ENCODE measurements at regions not wholly inside any gene's neighbourhood (a gene's known extent, or its start where the extent isn't known, plus 50 kb on each side); places are given as distances from the start of the nearest gene placed in this dataset.
A peak's percentile ranks its signal among the peaks of the same experiment; 100 is the strongest.

DNA sequence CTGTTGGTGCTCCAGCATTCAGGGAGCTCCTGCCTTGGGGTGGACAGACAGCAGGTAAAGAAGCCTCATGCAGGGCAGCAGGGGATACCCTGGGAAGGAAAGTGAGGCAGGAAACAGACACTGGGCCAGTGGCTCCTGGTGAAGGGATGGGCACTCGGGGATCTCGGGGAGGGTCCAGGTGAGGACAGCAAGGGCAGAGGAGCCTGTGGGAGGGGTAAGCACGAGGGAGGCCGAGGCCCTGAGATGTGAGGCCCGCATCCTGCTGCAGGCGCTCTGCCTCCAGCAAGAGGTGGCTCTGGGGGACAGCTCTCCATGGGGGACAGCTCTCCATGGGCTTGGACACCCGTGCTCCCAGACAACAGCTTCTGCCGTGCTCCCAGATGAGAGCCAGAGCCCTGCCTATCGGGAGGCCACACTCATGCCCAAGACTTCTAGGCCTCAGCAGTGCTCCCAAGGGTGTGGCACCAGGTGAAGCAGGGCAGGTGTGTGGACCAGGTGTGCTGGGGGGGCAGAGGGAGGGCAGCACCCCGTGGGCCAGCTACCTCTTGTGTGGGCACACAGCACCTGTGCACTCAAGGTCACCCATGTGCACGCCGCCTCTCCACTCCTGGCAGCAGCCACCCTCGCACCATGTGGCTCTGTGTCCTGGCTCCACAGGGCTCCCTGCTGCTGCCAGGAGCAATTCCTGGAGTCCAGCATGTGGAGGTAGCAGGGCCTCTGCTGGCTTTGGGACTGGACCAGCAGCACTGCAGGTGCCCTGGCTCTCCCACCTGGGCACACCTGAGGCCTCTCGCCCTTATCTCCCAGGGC lies 93.6 kb upstream of the INSIG1 start:
- TF ChIP-seq, protein P1, sequence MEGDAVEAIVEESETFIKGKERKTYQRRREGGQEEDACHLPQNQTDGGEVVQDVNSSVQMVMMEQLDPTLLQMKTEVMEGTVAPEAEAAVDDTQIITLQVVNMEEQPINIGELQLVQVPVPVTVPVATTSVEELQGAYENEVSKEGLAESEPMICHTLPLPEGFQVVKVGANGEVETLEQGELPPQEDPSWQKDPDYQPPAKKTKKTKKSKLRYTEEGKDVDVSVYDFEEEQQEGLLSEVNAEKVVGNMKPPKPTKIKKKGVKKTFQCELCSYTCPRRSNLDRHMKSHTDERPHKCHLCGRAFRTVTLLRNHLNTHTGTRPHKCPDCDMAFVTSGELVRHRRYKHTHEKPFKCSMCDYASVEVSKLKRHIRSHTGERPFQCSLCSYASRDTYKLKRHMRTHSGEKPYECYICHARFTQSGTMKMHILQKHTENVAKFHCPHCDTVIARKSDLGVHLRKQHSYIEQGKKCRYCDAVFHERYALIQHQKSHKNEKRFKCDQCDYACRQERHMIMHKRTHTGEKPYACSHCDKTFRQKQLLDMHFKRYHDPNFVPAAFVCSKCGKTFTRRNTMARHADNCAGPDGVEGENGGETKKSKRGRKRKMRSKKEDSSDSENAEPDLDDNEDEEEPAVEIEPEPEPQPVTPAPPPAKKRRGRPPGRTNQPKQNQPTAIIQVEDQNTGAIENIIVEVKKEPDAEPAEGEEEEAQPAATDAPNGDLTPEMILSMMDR (IDR thresholded peaks at IDR 0.05), result no peak
- TF ChIP-seq POLR2A (IDR thresholded peaks at IDR 0.05), result no peak
- DNase-seq (ENCODE audit: low spot score in 2 of 2), result peak in 1 of 2 donors; percentile 85
- intact Hi-C loops (cut with DNase I; ENCODE audit: low total_unique reads), result no loop called here
- no peak overlapping the region for H3K4me3 ChIP-seq (ENCODE audit: low read depth, poor library complexity, severe bottlenecking)
- 87 to 89% methylated on average over 10 to 14 of the region's 14 CpGs for WGBS, 2 donors

DNA sequence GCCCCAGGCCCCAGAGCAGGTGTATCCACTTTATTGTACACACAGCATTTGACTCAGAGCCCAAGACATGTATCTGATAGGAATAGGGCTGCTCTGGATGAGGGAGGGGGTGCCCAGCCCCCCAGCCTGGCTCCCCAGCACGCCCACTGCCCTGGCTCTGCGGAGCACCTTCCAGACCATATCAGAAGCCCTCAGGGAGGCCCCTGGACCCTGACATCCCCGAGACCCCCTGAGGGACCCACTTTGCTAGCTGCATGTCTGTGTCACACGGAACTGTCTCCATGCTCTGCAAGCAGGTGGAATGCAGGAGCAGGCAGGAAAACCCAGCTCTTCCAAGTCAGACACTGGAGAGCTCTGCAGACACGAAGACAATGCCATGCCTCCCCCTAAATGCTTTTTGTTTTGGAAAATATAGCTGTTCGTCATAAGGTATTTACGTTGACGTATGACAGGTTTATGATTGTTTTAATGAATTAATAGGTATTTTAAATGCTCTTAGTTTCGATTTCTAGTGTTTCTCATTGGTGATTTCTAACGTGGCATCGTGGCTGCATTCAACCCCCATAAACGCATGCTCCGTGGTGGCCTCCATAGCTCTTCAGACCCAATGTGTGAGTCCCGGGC lies 92.8 kb upstream of the INSIG1 start:
- peak in 1 of 2 donors; percentile 72 for DNase-seq (ENCODE audit: low spot score in 2 of 2)
- TF ChIP-seq, protein P1 (IDR thresholded peaks at IDR 0.05), result no peak
- TF ChIP-seq POLR2A (IDR thresholded peaks at IDR 0.05), result no peak
- intact Hi-C loops (cut with DNase I; ENCODE audit: low total_unique reads), result no loop called here
- no peak overlapping the region for H3K4me3 ChIP-seq (ENCODE audit: low read depth, poor library complexity, severe bottlenecking)
- WGBS, 2 donors, result 57 to 74% methylated on average over 14 of the region's 14 CpGs

DNA sequence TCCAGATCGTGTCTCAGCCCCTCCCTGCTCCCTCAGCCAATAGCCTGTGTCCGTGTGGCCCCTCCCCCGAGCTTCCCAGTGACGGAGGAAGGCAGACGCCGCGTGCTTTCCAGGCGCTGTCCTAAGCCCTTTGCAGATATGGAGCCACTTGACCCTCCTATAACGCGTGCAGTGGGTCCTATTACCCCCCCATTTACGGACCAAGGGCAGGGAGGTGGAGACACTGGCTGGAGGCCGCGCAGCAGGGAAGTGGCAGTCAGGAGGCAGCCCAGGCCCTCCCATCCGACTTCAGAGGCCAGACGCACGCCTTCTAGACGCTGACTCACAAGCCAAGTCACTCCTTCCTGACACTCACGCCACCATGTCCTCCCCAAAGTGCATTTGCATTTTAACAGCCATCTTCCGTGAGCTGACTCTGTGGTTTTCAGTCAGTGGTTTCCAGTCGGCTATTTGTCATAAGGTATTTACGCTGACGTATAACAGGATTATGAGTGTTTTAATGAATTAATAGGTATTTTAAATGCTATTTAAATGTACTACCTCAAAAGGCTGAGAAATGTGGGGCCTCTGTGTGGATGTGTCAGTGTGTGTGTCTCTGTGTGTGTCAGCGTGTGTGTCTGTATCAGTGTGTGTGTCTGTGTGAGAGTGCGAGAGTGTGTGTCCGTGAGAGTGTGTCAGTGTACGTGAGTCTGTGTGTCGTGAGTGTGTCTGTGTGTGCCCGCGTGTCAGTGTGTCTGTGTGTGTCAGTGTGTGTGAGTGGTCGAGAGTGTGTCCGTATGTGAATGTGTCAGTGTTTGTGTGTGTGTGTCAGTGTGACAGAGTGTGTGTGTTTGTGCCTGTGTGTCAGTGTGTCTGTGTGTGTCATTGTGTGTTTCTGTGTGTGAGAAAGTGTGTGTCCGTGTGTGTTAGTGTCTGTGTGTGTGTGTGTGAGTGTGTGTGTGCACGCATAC lies 92.0 kb upstream of the INSIG1 start:
- peak; percentile 84 to 96 for DNase-seq (ENCODE audit: low spot score in 2 of 2)
- H3K4me3 ChIP-seq (ENCODE audit: low read depth, poor library complexity, severe bottlenecking), result peak overlapping the region; percentile 3
- TF ChIP-seq POLR2A (IDR thresholded peaks at IDR 0.05), result no peak
- TF ChIP-seq, protein P1 (IDR thresholded peaks at IDR 0.05), result no peak
- intact Hi-C loops (cut with DNase I; ENCODE audit: low total_unique reads), result no loop called here
- 54 to 58% methylated on average over 33 of the region's 33 CpGs for WGBS, 2 donors

DNA sequence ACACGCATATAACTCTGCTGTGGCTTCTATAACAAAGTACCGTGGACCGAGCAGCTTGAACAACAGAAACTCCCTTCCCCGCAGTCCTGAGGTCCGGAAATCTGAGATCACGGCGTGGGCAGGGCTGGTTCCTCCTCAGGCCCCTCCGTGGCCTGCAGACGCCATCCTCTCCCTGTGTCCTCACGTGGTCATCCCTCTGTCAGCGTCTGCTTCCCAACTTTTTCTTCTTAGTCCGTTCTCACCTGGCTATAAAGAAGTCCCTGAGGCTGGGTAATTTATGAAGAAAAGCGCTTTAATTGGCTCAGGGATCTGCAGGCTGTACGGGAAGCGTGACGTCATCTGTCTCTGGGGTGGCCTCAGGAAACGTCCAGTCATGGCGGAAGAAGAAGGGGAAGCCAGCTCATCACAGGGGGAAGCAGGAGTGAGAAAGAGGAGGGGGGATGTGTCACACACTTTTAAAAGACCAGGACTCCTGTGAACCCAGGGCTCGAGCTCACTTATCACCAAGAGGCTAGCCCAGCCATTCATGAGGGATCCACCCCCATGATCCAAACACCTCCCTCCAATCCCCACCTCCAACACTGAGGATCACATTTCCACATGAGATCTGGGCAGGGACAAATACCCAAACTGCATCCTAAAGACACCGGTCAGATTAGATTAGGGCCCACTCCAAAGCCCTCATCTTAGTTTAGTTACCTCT lies 91.2 kb upstream of the INSIG1 start:
- TF ChIP-seq, protein P1 (IDR thresholded peaks at IDR 0.05), result no peak
- TF ChIP-seq POLR2A (IDR thresholded peaks at IDR 0.05), result no peak
- H3K4me3 ChIP-seq (ENCODE audit: low read depth, poor library complexity, severe bottlenecking), result no peak overlapping the region
- intact Hi-C loops (cut with DNase I; ENCODE audit: low total_unique reads), result no loop called here
- 54 to 69% methylated on average over 20 of the region's 20 CpGs for WGBS, 2 donors
- DNase-seq (ENCODE audit: low spot score in 2 of 2), result peak in 1 of 2 donors; percentile 68

DNA sequence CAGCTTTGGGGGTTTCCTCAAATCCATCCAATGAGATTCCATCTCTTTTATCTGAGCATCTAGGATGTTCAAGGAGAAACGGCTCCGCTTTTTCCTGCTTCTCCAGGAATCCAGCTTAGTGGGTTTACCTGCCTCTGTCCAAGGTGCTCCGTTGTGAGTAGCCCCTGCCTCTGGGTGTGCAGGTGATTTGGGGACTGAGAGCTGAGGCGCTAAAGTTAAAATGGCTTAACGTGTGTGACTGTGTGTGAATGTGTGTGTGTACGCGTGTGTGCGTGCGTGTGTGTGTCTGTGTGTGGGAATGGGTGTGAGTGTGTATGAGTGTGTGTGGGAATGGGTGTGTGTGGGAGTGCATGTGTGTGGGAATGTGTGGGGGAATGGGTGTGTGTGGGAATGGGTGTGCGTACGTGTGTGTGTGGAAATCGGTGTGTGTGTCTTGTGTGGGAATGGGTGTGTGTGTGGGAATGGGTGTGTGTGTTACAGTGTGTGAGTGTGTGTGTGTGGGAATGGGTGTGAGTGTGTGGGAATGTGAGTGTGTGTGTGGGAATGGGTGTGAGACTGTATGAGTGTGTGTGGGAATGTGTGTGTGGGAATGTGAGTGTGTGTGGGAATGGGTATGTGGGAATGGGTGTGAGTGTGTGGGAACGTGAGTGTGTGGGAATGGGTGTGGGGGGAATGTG lies 90.2 kb upstream of the INSIG1 start:
- WGBS, 2 donors, result 79 to 86% methylated on average over 13 of the region's 13 CpGs
- DNase-seq (ENCODE audit: low spot score in 2 of 2), result no peak
- no peak overlapping the region for H3K4me3 ChIP-seq (ENCODE audit: low read depth, poor library complexity, severe bottlenecking)
- intact Hi-C loops (cut with DNase I; ENCODE audit: low total_unique reads), result no loop called here
- TF ChIP-seq, protein P1 (IDR thresholded peaks at IDR 0.05), result no peak
- no peak for TF ChIP-seq POLR2A (IDR thresholded peaks at IDR 0.05)

All from lower leg skin (tissue), 4 donors.